Mucosa of stomach (tissue), 1 donor: ENCODE measurements at regions not wholly inside any gene's neighbourhood (a gene's known extent, or its start where the extent isn't known, plus 50 kb on each side); places are given as distances from the start of the nearest gene placed in this dataset.
"Not testable (repeated sequence)": the region's sequence is repeated elsewhere in the genome, so short reads cannot be mapped to it uniquely, and the experiment has no call there.

ENCODE experiments used
- H3K27me3 ChIP-seq: one replicate; pipeline ENCODE4 v1.7.0; 2013; ENCODE audit warnings: mild to moderate bottlenecking, low read length; ENCODE audit not compliant: control insufficient read depth, insufficient read depth
- H3K36me3 ChIP-seq: one replicate; pipeline ENCODE4 v1.7.0; 2013; ENCODE audit warnings: low read length; ENCODE audit not compliant: control insufficient read depth, insufficient read depth
- H3K4me1 ChIP-seq: one replicate; pipeline ENCODE4 v1.7.0; 2013; ENCODE audit warnings: mild to moderate bottlenecking, low read length; ENCODE audit not compliant: control insufficient read depth, insufficient read depth
- H3K4me3 ChIP-seq: one replicate; pipeline ENCODE4 v1.7.0; 2013; ENCODE audit warnings: low read length
- H3K9ac ChIP-seq: one replicate; pipeline ENCODE4 v1.7.0; 2013; ENCODE audit warnings: mild to moderate bottlenecking, low read length, moderate library complexity
- H3K9me3 ChIP-seq: one replicate; pipeline ENCODE4 v1.7.0; 2013; ENCODE audit warnings: mild to moderate bottlenecking, low read length, moderate library complexity; ENCODE audit not compliant: control insufficient read depth
- donor health status: Pancreatic carcinoma.

- no peaks in the 10 kb centered on the region for H3K9me3 ChIP-seq
Observed at GRCh38 chr6:121879149-121879548, 443.7 kb downstream of the GJA1 start.

GRCh38 chr6:121880831-121881230 lies 445.4 kb downstream of the GJA1 start:
- H3K4me1 ChIP-seq: no peaks in the 10 kb centered on the region
- no peaks in the 10 kb centered on the region for H3K27me3 ChIP-seq
- H3K9me3 ChIP-seq: no peaks in the 10 kb centered on the region
- no peak overlapping the region for H3K4me3 ChIP-seq
- no peaks in the 10 kb centered on the region for H3K36me3 ChIP-seq
- H3K9ac ChIP-seq: no peak overlapping the region

More at GRCh38 chr6:121879149-121879548, 443.7 kb downstream of the GJA1 start:
- no peaks in the 10 kb centered on the region for H3K36me3 ChIP-seq
- H3K9ac ChIP-seq: no peak overlapping the region
- no peaks in the 10 kb centered on the region for H3K4me1 ChIP-seq
- no peaks in the 10 kb centered on the region for H3K27me3 ChIP-seq
- H3K4me3 ChIP-seq: no peak overlapping the region

- Histone ChIP-seq H3K9ac (no peak overlapping the region), H3K27me3 (no peaks in the 10 kb centered on the region), H3K9me3 (no peaks in the 10 kb centered on the region), H3K36me3 (no peaks in the 10 kb centered on the region), H3K4me1 (no peaks in the 10 kb centered on the region), H3K4me3 (no peak overlapping the region)
Observed at GRCh38 chr6:121881974-121882667, 446.7 kb downstream of the GJA1 start.

GRCh38 chr6:121884091-121884490 lies 448.6 kb downstream of the GJA1 start:
- Histone ChIP-seq H3K9ac (no peak overlapping the region), H3K4me3 (no peak overlapping the region), H3K36me3 (no peaks in the 10 kb centered on the region), H3K4me1 (no peaks in the 10 kb centered on the region), H3K9me3 (no peaks in the 10 kb centered on the region), H3K27me3 (no peaks in the 10 kb centered on the region)

DNA sequence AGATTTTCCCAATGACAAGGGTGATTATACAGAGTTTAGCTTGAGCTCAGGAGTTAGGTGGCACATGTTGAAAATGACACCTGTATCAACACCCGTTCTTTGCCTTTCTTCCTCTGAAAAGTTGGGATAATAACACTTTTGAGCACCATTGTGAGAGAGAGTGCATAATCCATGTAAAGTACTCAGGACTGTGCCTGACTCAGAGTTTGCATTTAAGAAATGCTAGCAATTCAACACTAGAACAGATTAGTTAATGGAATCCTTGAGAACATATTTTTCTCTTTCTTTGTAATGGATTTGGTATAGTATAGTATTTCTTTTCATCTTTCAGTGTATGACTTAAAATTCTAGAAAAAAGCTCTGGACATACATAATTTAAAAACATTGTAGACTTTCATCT lies 449.2 kb downstream of the GJA1 start:
- no peaks in the 10 kb centered on the region for H3K4me1 ChIP-seq
- no peaks in the 10 kb centered on the region for H3K36me3 ChIP-seq
- H3K4me3 ChIP-seq: no peak overlapping the region
- H3K9ac ChIP-seq: no peak overlapping the region
- no peaks in the 10 kb centered on the region for H3K27me3 ChIP-seq
- no peaks in the 10 kb centered on the region for H3K9me3 ChIP-seq

DNA sequence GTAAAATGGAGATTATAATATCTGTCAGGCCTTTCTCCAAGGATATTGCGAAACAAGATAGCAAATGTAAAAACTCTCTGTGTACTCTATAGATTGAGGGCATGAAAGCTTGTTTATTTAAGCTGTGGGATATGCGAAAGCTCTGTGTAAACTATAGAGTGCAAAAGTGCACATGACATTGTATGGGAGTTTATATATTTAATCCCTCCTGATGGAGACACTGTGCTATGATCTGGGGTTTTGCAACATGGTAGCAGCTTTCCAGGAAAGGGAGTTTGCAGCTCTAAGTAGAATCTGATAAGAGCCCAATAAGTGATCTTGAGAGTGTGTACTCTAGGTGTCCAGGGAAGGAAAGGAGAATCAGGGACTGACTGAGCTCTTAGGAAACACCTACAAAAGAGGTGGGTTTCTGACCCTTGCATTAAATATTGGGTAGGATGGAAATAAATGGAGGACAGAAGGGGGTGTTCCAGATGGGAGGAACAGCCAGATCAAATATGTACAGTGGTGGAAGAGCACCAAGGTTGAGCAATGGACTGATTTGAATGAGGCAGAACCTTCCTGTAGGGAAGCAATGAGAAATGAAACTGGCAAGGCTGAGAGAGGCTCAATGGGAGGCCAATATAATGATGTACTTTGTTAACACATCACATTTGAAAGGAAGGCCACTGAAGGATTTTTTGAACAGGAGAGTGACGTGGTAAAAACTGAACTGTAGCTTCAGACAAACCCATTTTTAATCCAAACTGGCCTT lies 450.1 kb downstream of the GJA1 start:
- no peaks in the 10 kb centered on the region for H3K36me3 ChIP-seq
- no peak overlapping the region for H3K9ac ChIP-seq
- H3K9me3 ChIP-seq: no peaks in the 10 kb centered on the region
- H3K4me1 ChIP-seq: no peaks in the 10 kb centered on the region
- H3K4me3 ChIP-seq: no peak overlapping the region
- H3K27me3 ChIP-seq: no peaks in the 10 kb centered on the region

DNA sequence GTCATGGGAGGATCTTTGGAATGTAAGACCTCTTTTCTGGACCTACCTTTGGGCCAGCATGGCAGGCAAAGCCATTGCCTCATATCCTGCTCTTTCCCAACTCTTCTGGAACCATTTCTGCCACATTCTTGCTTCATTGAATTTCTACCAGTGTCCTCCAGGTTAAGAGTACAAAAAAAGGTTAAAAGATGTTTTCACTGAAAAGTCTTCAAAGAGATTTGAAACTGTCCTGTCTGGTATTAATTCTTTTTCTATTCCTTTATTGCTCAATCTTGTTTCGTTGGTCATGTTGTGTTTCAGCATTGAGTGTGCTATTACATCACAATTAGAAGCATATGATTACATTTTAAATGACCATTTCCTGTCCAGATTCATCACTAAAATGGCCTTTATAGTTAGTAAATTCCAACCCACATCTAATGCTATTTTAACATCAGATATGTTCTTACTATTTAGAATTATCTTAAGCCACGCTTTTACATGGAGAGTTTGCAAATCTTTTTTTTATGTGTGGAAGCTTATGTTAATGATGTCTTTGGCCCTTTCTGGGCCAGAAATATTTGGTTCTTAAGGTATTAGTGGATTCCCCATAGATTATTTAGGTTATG lies 450.9 kb downstream of the GJA1 start:
- Histone ChIP-seq H3K4me3 (no peak overlapping the region), H3K27me3 (no peaks in the 10 kb centered on the region), H3K4me1 (no peaks in the 10 kb centered on the region), H3K36me3 (no peaks in the 10 kb centered on the region), H3K9ac (no peak overlapping the region), H3K9me3 (no peaks in the 10 kb centered on the region)

GRCh38 chr6:121887724-121888123 lies 452.3 kb downstream of the GJA1 start:
- Histone ChIP-seq H3K36me3 (no peaks in the 10 kb centered on the region), H3K9me3 (no peaks in the 10 kb centered on the region), H3K4me3 (no peak overlapping the region), H3K4me1 (no peaks in the 10 kb centered on the region), H3K9ac (no peak overlapping the region), H3K27me3 (no peaks in the 10 kb centered on the region)

GRCh38 chr6:121890307-121890910 lies 455.0 kb downstream of the GJA1 start:
- Histone ChIP-seq H3K4me3 (no peak overlapping the region), H3K9ac (no peak overlapping the region), H3K36me3 (no peaks in the 10 kb centered on the region), H3K4me1 (no peaks in the 10 kb centered on the region), H3K27me3 (no peaks in the 10 kb centered on the region), H3K9me3 (no peaks in the 10 kb centered on the region)

DNA sequence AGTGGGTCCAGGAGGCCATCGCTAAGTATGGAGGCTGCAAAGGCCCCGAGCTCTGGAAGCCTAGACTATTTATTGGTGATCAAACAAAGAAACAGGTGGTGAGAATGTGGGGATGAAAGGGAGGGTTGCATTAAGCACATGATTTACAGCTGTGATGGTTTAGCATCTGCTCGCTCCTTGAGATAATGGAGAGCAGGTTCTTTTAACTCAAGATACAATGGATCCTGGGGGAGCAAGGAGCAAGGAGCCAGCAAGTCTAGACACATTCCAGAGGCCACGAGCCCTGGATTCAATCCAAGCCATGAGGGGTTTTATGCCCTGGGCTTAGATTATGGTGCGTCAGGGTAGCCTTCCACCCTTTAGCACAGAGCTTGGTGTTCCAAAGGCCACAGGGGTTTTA lies 460.3 kb downstream of the GJA1 start:
- H3K36me3 ChIP-seq, H3K4me1 ChIP-seq, H3K9me3 ChIP-seq, H3K9ac ChIP-seq, H3K4me3 ChIP-seq, H3K27me3 ChIP-seq: not testable (repeated sequence)

- Histone ChIP-seq H3K4me3 (no peak overlapping the region), H3K9ac (no peak overlapping the region), H3K27me3 (no peaks in the 10 kb centered on the region), H3K9me3 (no peaks in the 10 kb centered on the region), H3K36me3 (no peaks in the 10 kb centered on the region), H3K4me1 (no peaks in the 10 kb centered on the region)
Observed at GRCh38 chr6:121896363-121896762, 460.9 kb downstream of the GJA1 start.

DNA sequence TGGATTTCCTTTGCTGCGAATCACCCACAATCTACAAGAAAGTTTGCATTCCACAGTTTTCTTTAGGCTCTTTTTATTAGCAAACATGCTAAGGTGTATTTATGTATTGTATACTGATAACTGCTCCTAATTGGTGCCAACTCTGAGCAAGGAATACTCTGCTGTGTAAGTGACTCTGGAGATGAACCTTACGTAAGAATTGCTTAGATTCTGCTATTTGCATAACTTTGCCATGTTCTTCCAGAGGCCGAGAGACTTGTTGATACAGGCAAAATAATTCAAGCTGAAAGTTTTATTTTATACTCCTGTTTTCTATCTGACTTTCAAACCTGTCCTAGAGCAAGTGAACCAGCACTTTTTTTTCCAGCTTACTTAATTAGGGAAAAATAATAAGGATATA lies 461.3 kb downstream of the GJA1 start:
- Histone ChIP-seq H3K9me3 (no peaks in the 10 kb centered on the region), H3K27me3 (no peaks in the 10 kb centered on the region), H3K36me3 (no peaks in the 10 kb centered on the region), H3K4me1 (no peaks in the 10 kb centered on the region), H3K9ac (no peak overlapping the region), H3K4me3 (no peak overlapping the region)
